Aorta (tissue), 5 donors: ENCODE measurements at regions not wholly inside any gene's neighbourhood (a gene's known extent, or its start where the extent isn't known, plus 50 kb on each side); places are given as distances from the start of the nearest gene placed in this dataset.
"Not testable (repeated sequence)": the region's sequence is repeated elsewhere in the genome, so short reads cannot be mapped to it uniquely, and the experiment has no call there.

Experiments used
- ATAC-seq: fragments of 200-7000 bp; cut with Tn5 transposase; one replicate; pipeline ENCODE4 v1.9.1; 2022; ENCODE audit warnings: moderate library complexity; ENCODE audit not compliant: low FRiP score
- DNase-seq, 2 donors: peaks; one replicate each; pipeline ENCODE4 v3.0.0-alpha.2; 2020
- H3K27ac ChIP-seq, 2 donors: one replicate each; pipeline ENCODE4 v1.5.1; 2013; ENCODE audit warnings: low read length in 2 of 2, mild to moderate bottlenecking in 2 of 2, moderate library complexity in 2 of 2, control low read depth in 1 of 2, inconsistent platforms in 1 of 2, low read depth in 1 of 2
- H3K27me3 ChIP-seq, 2 donors: one replicate each; pipeline ENCODE4 v1.6.1; 2013; ENCODE audit warnings: control low read depth in 1 of 2, low read length in 1 of 2, mild to moderate bottlenecking in 1 of 2, moderate library complexity in 1 of 2; ENCODE audit not compliant: insufficient read depth in 2 of 2, control insufficient read depth in 1 of 2
- H3K36me3 ChIP-seq, 2 donors: one replicate each; pipeline ENCODE4 v1.6.1; 2013; ENCODE audit warnings: control low read depth in 1 of 2, low read length in 1 of 2, mild to moderate bottlenecking in 1 of 2; ENCODE audit not compliant: insufficient read depth in 2 of 2, control insufficient read depth in 1 of 2
- H3K4me1 ChIP-seq, 2 donors: one replicate each; pipeline ENCODE4 v1.6.1; 2013; ENCODE audit warnings: low read length in 2 of 2, control low read depth in 1 of 2, mild to moderate bottlenecking in 1 of 2, moderate library complexity in 1 of 2; ENCODE audit not compliant: insufficient read depth in 2 of 2, control insufficient read depth in 1 of 2
- H3K4me3 ChIP-seq, 2 donors: one replicate each; pipeline ENCODE4 v1.5.1; 2013; ENCODE audit warnings: low read length in 2 of 2, control low read depth in 1 of 2, mild to moderate bottlenecking in 1 of 2
- H3K9me3 ChIP-seq: one replicate; pipeline ENCODE4 v1.6.1; 2013; ENCODE audit warnings: mild to moderate bottlenecking, low read length; ENCODE audit not compliant: control insufficient read depth
- WGBS, 2 donors: extraction: QIAGEN DNeasy Blood & Tissue Kit; methylation state at CpG; one replicate each; pipeline ENCODE4 v1.1.7; 2013; 5-methylcytosine and 5-hydroxymethylcytosine counted together
- intact Hi-C, 2 donors: fragments of 100-400 bp; cut with DNase I; formaldehyde crosslinking; loops; one replicate each; pipeline versions ENCODE4 v1.14.2 to v1.15.0; 2022
- donor health status: healthy with polysubstance abuse.
- donor health status: Bipolar disorder and iron deficiency.
- donor health status: DM: no; HTN: no; CAD: no.
- donor health status: DM: no; HTN: no; CAD: no.
- donor health status: DM: yes; HTN: yes; CAD: no.

DNA sequence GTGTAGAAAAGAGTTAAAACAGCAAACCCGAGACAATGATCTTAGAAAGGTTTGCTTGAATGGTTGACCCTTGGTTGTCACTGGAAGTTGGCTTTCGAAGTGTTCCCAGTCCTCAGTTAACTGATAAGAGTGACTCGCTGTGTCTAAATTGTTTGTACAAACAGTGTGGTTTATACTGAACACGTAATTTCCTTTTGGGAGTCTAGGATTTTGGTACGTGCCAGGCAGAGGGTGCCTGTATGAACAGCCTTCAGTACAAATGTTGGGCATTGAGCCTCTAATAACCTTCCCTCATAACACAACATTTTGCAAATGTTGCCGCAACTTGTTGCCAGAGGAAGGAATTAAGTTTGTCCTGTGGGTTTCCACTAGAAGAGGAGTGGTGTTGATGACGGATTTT lies 95.8 kb upstream of the DPP10 start:
- peak overlapping the region; percentile 23 to 65 for H3K27ac ChIP-seq

GRCh38 chr2:114350186-114350725 lies 92.2 kb upstream of the DPP10 start:
- no peaks in the 10 kb centered on the region for H3K36me3 ChIP-seq
- WGBS, 2 donors = 45 to 50% methylated on average over 3 of the region's 3 CpGs
- no peaks in the 10 kb centered on the region for H3K4me1 ChIP-seq
- DNase-seq (no peak), ATAC-seq (no peak)
- H3K4me3 ChIP-seq = no peak overlapping the region
- no peaks in the 10 kb centered on the region for H3K27me3 ChIP-seq
- no peaks in the 10 kb centered on the region for H3K9me3 ChIP-seq
- H3K27ac ChIP-seq = peak overlapping the region in 1 of 2 donors; percentile 64
- intact Hi-C loops = no loop called here

More for the DNA sequence above, 95.8 kb upstream of the DPP10 start:
- DNase-seq = peak in 1 of 2 donors; percentile 50
- intact Hi-C loops = loop anchor here in 1 of 2 donors (5.0 kb wide), 1 partner anchor 64 kb away; no protein-coding TSS in a partner anchor
- no peaks in the 10 kb centered on the region for H3K9me3 ChIP-seq
- no peak overlapping the region for H3K4me3 ChIP-seq
- no peaks in the 10 kb centered on the region for H3K27me3 ChIP-seq
- H3K36me3 ChIP-seq = no peaks in the 10 kb centered on the region
- ATAC-seq = peak; percentile 56
- 6 to 7% methylated on average over 7 of the region's 7 CpGs for WGBS, 2 donors
- H3K4me1 ChIP-seq = no peaks in the 10 kb centered on the region

DNA sequence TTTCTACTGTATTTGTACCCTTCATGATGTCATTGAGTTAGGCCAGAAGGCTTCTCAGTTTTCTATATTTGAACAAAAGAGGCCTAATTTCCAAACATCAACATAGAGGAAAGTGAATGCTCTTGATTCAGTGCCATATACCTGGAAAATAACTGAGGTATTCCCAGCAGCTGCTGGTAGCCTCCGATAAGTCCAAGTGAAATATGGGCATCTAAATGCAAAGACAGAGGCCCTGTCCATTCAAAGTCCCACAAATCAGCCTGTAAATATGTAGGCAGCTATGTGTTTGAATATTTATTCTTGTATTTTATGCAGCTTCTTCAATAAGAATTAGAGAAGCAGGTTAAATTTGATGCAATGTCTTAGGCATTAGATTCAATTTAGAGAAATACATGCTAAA lies 89.5 kb upstream of the DPP10 start:
- ATAC-seq (no peak), DNase-seq (no peak)
- no peaks in the 10 kb centered on the region for H3K9me3 ChIP-seq
- intact Hi-C loops = no loop called here
- no peak overlapping the region for H3K27ac ChIP-seq
- no peaks in the 10 kb centered on the region for H3K27me3 ChIP-seq
- H3K4me1 ChIP-seq = no peaks in the 10 kb centered on the region
- no peaks in the 10 kb centered on the region for H3K36me3 ChIP-seq
- H3K4me3 ChIP-seq = no peak overlapping the region
- 94% methylated on average over 1 of the region's 1 CpG for WGBS, 2 donors

- WGBS, 2 donors = 92 to 97% methylated on average over 2 of the region's 2 CpGs
- Histone ChIP-seq H3K4me1 (no peaks in the 10 kb centered on the region), H3K27me3 (no peaks in the 10 kb centered on the region), H3K27ac (no peak overlapping the region), H3K36me3 (no peaks in the 10 kb centered on the region), H3K4me3 (no peak overlapping the region), H3K9me3 (no peaks in the 10 kb centered on the region)
- DNase-seq (no peak), ATAC-seq (no peak)
- intact Hi-C loops = no loop called here
These were observed 88.2 kb upstream of the DPP10 start for GRCh38 chr2:114354199-114354598.

DNA sequence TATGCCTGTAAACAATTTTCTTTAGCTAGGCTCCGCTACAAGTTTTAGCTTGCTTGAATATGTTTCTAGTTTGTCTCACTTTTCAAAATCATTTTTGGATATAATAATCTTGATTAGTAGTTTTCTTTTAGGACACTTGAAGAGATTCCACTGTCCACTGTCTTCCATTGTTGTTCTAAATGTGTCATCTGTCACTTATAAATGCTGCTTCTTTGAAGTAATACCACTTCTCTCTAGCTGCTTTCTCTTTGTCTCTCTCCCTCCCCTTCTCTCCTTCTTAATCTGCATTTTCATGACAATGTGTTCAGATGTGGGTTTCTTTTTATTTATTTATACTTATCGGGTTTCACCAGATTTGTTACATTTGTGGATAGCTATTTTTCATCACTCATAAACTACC lies 73.7 kb upstream of the DPP10 start:
- ATAC-seq (no peak), DNase-seq (no peak)
- H3K27ac ChIP-seq = no peak overlapping the region
- 68 to 70% methylated on average over 2 of the region's 2 CpGs for WGBS, 2 donors
- no peaks in the 10 kb centered on the region for H3K4me1 ChIP-seq
- H3K36me3 ChIP-seq = no peaks in the 10 kb centered on the region
- H3K4me3 ChIP-seq = no peak overlapping the region
- H3K27me3 ChIP-seq = no peaks in the 10 kb centered on the region
- intact Hi-C loops = no loop called here
- H3K9me3 ChIP-seq = no peaks in the 10 kb centered on the region

GRCh38 chr2:114371721-114372120 lies 70.7 kb upstream of the DPP10 start:
- not testable (repeated sequence) for H3K4me3 ChIP-seq, DNase-seq, H3K9me3 ChIP-seq, H3K4me1 ChIP-seq, H3K36me3 ChIP-seq, H3K27ac ChIP-seq, H3K27me3 ChIP-seq, ATAC-seq
- intact Hi-C loops = loop anchor here in 1 of 2 donors (5.0 kb wide), 1 partner anchor 51 kb away; no protein-coding TSS in a partner anchor

DNA sequence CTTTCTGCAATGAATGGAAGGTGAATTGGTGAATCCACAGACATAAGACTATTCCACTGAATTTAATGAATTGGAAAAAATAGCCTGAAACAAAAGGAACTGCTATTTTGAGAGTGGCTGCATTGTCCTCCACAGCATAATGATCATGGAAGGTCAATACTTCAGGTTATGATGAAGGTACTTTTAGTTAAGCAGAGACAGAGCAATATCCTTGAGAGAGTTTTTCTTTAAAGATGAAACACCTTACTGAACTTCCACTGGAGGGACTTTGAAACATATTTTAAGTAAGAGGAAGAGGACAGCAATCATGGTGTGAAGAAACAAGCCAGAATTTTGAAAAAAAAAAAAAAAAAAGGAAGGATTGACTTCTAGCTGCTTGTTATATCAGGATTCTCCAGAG lies 68.8 kb upstream of the DPP10 start:
- no peaks in the 10 kb centered on the region for H3K36me3 ChIP-seq
- H3K4me3 ChIP-seq = no peak overlapping the region
- intact Hi-C loops = loop anchor here in 1 of 2 donors (5.0 kb wide), 1 partner anchor 49 kb away; no protein-coding TSS in a partner anchor
- ATAC-seq (no peak), DNase-seq (no peak)
- no peaks in the 10 kb centered on the region for H3K9me3 ChIP-seq
- H3K4me1 ChIP-seq = no peaks in the 10 kb centered on the region
- no peak overlapping the region for H3K27ac ChIP-seq
- H3K27me3 ChIP-seq = no peaks in the 10 kb centered on the region

GRCh38 chr2:114384441-114384840 lies 58.0 kb upstream of the DPP10 start:
- DNase-seq (no peak), ATAC-seq (no peak)
- intact Hi-C loops = no loop called here
- H3K27ac ChIP-seq = no peak overlapping the region
- H3K9me3 ChIP-seq = no peaks in the 10 kb centered on the region
- 77 to 85% methylated on average over 4 of the region's 4 CpGs for WGBS, 2 donors
- H3K36me3 ChIP-seq = no peaks in the 10 kb centered on the region
- no peaks in the 10 kb centered on the region for H3K27me3 ChIP-seq
- H3K4me1 ChIP-seq = no peaks in the 10 kb centered on the region
- no peak overlapping the region for H3K4me3 ChIP-seq

GRCh38 chr2:114389021-114389420 lies 53.4 kb upstream of the DPP10 start:
- DNase-seq (no peak), ATAC-seq (no peak)
- 89 to 93% methylated on average over 4 of the region's 4 CpGs for WGBS, 2 donors
- Histone ChIP-seq H3K9me3 (no peaks in the 10 kb centered on the region), H3K4me1 (no peaks in the 10 kb centered on the region), H3K36me3 (no peaks in the 10 kb centered on the region), H3K27me3 (no peaks in the 10 kb centered on the region), H3K4me3 (no peak overlapping the region), H3K27ac (no peak overlapping the region)
- intact Hi-C loops = no loop called here
